COLO829 (cell line): ENCODE measurements at regions not wholly inside any gene's neighbourhood (a gene's known extent, or its start where the extent isn't known, plus 50 kb on each side); places are given as distances from the start of the nearest gene placed in this dataset.
"Not testable (repeated sequence)": the region's sequence is repeated elsewhere in the genome, so short reads cannot be mapped to it uniquely, and the experiment has no call there.

ENCODE experiments used
- DNase-seq: peaks from one replicate; pipeline ENCODE4 v3.0.0; 2012; ENCODE audit warnings: low spot score

DNA sequence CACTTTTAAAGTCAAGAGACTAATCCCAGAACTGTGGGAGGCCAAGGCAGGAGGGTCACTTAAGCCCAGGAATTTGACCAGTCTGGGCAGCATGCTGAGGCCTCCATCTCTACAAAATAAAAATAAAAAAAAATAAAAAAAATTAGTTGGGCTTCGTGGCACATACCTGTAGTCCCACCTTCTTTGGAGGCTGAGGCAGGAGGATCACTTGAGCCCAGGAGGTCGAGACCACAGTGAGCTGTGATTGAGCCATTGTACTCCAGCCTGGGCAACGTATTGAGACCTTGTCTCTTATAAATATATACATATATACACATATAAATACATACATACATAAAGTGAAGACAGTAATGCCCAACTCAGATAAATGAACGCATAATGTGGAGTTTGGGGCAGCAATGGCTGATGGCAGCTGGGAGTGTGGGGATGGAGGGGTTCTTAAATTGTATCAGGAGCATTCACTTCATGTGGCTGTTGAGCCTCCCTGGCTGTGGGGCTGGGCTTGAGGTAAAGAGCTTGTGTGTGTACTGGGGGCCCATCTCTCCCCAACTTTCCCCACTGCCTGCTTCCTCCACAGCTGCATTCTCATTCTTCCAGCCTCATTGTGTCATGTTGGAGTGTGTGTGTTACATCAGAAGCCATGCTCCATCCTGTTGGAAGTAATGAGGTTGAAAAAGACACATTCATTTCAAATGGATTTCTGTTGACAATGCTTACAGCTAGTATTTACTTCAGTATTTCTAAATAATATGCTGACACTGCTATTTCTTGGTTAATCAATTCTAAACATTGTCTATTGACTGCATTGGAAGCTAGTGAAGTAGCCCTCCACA lies 96.5 kb upstream of the HS6ST1 start:
- DNase-seq = no peak

DNA sequence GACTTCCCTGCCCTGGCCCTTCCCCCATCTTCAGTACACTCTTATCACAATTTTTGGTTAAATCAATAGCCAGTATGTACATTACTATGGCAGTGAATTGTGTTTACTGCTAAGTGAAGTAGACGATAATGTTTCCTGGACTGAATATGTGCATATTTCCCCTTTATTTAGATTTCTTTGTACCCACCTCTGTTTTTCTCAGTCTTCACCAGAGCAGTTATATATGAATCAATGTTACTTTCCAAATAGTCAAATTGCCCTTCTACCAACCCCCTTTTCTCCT lies 97.1 kb upstream of the HS6ST1 start:
- DNase-seq = no peak

DNA sequence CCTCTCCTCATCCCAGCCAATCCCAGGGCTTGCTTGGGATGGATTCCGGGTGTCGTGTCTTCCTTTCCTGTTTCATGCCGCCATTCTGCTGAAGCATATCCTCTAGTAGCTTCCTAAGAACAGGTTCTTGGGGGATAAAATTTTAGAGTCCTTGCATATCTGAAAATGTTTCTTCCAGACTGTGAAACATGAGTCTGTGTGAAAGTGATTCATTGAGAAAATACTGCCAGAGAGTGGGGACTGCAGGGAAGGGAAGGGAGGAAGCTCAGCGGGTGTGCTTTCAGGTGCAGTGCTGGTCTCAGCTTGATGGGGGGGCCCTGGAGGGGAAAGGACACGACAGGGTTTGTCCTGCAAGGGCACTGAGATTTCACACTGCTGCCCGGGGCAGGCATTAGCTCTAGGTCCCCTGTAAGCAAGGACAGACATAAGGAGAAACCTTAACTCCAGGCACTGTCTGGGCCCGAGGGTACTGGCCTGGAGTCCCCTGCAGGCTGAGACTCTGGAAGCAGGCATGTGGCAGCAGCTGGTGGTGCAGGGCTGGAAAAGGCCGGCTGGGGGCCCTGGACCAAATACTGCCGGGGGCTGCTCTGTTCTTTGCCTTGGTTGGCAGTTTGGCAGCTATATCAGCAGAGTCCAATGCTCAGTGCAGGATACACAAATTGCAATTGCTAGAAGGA lies 97.6 kb upstream of the HS6ST1 start:
- DNase-seq = no peak

DNA sequence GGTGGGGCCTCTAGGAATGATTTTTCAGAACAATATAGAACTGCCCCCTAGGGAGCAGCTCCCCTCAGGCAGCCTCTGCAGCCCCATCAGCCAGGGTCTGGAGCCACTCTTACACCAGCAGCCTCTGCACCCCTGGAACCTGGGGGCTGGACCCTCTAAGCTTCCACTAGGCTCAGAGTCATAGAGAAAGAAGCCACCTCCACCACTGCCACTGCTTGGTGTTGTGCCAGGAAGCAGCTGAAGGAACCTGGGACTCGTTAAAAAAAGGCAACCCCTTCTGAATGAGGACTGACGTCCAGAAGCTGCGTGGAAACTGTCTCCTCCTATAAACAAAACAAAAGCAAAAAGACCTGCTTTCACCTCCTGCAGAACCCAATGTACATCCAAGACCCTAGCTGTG lies 98.1 kb upstream of the HS6ST1 start:
- DNase-seq = no peak

DNA sequence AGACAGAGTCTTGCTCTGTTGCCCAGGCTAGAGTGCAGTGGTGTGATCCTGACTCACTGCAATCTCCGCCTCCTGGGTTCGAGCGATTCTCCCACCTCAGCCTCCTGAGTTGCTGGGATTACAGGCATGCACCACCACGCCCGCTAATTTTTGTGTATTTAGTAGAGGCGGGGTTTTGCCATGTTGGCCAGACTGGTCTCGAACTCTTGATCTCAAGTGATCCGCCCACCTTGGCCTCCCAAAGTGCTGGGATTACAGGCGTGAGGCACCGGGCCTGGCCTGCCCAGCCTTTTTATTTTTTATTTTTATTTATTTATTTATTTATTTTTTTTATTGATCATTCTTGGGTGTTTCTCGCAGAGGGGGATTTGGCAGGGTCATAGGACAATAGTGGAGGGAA lies 98.6 kb upstream of the HS6ST1 start:
- not testable (repeated sequence) for DNase-seq

DNA sequence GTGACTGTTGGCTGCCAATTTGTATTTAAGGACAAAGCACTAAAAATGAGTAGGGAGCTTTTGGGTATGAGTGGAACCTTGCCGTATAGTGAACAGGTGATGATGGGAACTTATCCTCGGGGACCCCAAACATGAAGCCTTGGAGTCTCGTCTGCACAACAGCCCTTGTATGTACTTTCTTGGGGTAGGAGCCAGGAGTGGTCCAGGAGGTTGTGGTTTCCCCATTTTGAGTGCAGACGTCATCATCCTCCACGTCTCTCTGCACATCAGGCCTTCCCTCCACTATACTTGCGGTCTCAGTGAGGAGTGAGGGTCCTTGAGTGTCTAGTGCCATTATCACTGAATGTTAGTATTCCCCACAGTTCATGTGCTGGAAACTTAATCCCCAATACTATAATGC lies 101.5 kb upstream of the HS6ST1 start:
- DNase-seq = no peak

DNA sequence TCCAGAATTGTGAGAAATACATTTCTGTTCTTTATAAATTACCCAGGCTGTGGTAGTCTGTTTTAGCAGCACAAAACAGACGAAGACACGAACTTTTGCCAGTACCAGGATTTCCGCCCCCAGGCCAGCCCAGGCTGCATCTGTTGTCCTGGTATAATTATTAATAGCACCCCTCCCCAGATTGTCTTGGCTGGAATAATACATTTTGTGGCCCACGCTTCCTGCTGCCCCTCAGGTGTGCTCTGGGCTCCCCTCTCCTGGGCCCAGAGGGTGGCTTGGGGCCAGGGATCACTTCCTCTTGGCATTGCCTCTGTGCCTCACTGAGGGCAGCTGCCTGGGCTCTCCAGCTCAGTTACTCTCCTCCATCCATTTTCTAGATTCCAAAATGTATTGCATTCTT lies 102.1 kb upstream of the HS6ST1 start:
- DNase-seq = no peak

DNA sequence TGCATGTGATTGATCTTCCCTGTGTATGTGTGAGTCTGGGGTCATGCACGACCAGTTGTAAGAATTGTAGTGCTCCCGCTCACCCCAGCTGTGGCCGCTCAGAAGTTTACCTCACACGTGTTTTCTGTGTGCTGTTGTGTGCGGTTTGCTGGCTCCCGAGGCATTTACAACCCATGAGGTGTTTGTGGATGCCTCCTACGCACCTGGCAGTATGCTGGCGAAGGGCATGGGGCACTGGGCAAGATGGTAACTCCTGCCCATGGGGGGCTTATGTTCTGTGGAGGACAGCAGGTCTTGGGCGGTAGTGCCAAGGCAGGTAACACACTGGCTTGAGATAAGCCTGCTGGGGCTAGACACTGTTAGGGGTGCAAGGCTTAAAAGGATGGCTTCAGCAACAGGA lies 102.6 kb upstream of the HS6ST1 start:
- DNase-seq = no peak

DNA sequence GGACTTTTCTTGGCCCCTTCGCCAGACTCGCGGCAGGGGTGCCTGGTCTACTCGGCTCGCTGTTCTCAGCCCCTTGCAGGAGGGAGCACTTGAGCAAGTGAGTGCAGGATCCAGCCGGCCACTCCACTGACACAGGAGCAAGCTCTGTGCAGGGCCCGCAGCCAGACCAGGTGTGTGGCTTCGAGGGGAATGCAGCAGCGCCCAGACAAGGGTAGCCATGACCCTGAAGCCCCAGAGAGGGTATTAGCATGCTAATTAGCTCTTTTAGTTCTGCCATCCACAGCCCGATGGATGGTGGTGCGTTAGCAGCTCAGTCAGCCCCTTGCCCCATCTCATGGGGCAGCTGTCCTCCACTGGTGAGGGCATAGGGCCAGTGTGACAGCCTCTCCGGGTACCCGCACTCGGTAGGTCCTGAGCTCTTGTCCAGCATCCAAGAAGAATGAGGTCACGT lies 103.2 kb upstream of the HS6ST1 start:
- no peak for DNase-seq

DNA sequence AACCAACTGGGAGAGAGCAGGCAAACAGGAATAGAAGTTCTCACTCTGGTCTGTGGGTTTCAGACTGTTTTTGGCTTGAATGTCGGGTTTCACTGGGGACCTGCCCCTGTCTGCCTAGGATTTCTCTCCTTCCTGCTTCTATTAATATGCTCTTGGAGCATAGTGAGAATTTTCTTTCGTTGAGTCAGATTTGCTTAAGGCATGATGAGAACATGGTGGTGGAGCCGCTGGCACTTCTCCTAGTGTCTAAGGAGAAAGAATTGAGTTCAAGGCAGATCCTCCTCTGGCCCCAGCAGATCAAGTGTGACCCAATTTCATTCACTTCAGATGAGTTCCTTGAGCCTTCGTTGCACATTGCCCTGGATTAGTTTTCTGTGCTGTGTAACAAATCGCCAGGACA lies 103.9 kb upstream of the HS6ST1 start:
- DNase-seq = no peak

DNA sequence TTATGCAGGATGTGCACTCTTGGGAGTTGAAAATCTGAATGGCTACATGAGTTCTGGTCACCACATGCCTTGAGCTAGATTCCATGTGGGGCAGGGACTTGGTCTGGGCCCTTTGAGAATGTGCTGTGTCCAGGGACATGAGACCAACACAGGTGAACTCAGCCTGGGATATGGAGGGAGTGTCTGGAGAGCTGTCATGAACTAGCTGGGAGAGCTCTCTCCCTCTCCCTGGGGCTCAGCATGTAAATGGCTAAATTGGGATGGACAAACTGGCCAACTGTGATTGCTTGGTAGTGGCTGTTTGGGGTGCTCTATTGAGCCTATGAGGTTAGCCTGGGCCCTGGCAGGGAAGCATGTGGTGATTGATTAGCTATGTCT lies 105.1 kb upstream of the HS6ST1 start:
- DNase-seq = no peak

DNA sequence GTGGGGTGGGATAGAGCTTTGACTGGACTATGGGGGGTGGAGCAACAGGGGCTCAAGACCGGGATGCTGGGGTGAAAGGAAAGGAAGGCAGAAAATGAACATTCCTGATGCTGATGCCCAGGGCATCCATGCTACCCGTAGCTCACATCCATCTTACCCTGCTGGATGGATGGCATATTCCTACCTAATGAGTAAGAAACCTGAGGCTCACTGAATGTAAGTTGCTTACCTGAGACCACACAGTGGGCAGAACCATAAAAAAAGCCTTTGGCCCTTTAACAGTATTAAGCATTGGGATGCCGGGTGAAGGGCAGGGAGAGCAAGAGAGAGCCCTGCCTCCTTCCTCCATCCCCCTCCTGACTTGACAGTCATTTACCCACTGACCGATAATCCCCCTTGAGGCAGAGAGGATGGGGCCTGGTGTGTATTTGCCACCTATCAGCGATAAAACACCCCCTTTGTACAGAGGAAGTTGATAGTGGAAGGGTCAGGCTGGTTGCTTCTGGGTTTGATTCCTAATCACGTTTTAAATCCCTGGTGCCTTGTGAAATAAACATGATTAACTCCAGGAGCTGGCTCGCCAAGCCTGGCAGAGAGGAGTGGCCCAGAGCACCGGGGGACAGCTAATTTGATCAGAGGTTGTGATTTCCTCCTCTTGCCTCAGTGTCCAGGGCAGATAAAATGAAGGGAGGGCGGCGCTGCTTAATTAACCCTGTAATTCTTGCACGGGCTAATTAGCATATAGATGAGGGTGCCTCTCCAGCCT lies 105.9 kb upstream of the HS6ST1 start:
- no peak for DNase-seq

DNA sequence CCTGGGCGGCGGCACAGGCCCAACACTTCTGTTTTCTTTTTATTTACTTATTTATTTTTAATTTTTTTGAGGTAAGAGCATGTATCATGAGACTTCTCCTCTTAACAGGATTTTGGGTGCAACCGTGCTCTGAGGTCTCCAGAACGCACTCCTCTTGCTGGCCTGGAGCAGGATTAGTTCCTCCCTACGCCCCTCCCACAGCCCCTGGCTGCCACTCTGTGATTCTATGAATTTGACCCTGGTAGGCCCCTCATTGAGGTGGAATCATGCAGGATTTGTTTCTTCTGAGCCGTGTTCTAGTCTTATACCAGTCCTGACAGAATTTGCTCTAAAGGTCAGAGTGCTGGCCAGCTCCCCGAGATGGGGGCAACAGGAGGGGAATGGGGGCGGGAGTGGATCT lies 106.5 kb upstream of the HS6ST1 start:
- DNase-seq = no peak

DNA sequence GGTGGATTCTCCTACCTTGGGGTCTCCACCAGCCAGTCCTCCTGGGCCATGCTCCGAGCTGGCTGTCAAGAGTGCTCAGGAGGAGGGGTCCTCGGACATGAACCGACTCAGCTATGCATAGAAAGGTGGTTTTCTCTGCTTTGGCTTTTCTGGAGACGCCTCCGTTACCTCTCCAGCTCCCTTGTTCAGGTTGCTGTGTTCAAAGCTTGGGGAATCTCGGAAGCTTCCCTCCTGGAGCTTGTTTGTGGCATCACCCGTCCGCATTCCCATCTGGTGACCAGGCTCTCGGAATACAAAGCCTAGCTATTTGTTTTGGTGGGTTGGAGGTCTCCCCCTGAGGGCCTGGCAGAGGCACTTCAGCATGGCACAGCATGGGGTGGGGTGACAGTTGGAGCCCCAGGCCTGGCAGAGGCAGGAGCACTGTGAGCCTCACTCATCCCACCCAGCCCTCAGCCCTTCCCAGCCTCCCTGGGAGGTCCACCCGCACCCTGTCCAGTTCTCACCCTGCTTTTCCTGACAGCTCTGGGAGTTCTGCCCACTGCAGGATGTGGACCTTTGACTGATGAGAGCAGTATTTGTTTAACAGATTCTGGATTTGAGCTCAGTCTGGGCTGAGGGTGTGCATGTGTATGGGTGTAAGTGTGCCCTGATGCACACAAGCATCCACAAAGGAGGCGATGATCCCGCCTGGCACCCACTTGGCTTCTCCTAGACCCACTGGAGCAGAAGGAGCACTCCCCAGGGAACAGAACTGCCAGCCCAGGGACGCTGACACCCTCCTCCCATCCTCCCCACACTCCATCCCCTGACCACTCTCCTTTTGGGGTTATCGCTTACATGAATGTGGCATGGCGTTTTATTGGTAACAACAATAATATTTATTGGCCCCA lies 107.3 kb upstream of the HS6ST1 start:
- no peak for DNase-seq

DNA sequence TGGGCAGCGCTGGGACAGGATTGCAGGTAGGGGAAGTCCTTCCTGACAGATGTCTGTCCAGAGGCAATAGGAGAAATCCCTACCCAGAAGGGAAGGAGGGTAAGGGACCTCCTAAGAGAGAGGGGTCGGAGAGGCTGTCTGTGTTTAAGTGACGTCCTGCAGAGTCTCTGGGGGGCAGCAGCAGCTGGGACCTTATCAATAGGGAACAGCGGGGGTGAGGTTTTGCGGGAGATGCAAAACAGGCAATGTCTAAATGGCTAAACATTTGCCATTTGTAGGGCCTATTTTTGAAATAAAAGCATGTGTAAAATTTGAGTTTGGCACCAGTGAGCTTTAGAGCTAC lies 108.7 kb upstream of the HS6ST1 start:
- DNase-seq = no peak

DNA sequence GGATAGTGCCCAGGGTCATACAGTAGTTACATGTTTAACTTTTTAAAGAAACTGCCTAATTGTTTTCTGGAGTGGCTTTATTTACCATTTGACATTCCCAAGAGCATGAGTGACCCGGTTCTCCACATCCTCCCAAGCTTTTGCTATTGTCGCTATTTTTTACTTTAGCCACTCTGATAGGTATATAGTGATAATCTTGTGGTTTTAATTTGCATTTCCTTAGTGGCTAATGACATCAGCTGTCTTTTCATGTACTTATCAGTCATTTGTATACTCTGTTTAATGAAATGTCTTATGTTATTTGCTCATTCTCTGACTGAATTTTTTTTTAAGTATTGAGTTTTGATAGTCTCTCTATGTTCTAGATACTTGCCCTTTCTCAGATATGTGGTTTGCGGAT lies 109.7 kb upstream of the HS6ST1 start:
- DNase-seq = no peak

DNA sequence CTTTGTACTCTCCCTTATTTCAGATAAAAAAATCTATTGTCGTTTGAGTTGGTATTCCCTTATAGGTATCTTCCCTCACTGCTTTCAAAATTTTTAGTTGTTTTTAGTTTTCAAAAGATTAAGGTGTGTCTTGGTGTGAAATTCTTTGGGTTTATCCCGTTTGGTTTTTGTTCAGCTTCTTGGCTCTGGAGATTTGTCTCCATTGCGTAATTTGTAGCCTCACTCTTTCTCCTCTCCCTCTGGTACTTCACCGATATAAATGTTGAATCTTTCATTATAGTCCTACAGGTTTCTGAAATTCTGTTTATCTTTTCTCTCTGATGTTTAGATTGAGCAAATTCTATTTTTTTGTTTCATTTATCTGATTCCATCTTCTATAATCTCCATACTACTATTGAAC lies 113.8 kb upstream of the HS6ST1 start:
- DNase-seq = no peak

DNA sequence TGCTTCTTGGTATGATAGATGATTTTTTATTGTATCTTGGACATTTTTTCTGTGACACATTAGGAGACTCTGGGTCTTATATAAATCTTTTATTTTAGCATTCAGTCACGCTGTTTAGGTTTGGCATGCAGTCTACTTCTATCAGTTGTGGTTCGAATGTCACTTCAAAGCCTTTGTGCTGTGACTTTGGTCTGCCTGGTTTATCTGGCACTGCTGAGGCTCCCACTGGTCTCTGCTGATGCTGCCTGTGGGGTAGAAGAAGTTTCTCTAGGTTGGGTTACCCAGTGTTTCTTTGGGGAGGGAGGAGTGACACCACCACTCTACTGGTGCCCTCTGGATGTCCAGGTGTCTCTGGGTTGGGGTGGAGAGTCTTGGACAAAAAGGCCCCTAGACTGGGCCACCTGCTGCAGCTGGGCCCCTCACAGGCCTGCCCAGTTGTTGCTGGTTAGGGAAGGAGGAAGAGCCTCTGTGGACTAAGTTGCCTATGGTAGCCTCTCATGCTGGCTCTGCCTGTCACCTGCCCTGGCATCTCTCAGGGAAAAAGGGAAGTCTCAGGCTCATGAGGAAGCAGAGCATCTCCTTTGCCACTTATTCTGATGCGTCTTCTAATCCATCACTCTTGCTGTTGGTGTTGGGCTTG lies 115.4 kb upstream of the HS6ST1 start:
- DNase-seq = no peak

DNA sequence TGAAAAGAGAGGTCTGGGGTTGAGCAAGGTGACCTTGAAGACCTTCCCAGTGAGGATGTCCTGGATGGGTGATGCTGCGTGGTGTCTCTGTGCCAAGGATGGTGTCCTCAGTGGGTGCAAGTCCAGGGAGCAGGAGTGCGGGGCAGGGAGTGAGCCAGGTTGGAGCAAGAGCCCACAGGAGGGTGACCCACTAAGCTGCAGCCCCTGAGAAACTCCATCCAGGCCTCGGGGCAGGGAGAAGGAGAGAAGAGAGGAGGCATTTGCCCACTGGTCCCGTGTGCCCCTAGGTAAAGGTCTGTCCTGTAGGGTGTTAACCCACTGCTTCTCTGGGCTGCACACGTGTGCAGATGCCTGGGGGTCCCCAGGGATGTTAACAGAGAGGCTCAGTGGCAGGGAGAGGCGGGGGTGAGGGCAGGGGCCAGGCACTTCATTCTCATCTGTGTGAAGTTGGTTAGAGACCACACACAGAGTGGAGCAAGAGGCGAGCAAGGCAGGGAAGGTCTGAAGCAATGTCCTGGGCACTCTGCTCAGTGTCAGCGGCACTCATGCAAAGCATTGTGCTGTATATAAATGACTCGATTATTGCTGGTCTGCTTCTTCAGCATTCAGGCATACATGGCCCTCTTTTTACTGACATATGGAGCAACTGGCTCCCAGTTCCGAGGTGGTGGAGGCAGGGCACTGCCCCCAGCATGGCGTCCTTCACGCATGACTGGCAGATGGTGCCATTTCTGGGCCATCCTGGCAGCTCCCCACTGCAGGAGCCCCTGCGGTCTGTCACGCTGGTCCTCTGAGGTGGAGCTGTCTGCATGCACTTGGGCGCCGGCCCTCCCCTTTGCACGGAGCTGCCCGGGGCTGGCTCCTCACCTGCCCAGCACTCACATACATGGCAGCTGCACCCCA lies 117.2 kb upstream of the HS6ST1 start:
- DNase-seq = no peak

DNA sequence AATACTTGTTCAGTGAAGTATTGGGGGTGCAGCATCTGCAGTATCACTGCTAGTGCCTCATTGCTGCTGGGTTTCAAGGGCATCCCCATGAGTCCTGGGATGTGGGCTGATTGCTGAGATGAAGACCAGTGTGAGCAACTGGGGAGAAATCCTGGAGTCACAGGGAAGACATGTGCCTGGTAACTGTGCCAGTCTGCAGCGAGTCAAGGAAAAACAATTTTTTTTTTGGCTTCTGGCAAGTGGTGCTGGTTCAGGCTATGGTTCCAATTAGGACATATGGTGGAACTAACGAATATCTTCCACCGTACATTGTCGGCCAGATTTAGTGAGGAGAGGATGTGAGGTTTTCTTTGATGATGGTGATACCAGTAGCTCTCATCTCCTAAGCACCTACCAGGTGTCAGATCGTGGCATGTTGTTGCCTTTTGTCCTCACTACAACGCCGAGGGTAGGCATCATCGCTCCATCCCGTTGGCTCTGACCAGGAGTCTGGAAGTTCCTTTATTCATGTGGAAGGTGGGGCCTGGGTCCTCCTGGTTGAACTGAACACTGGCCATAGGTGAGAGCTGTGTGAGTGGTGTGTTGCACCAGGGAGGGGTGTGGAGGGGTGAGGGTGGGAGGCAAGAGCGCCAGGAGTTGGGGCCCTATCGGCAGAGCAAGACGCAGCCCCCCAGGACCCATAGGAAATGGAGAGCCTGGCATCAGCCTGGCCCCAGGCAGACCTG lies 118.0 kb upstream of the HS6ST1 start:
- DNase-seq = no peak
